ENCODE measurements at regions not wholly inside any gene's neighbourhood (a gene's known extent, or its start where the extent isn't known, plus 50 kb on each side); places are given as distances from the start of the nearest gene placed in this dataset.

DNA sequence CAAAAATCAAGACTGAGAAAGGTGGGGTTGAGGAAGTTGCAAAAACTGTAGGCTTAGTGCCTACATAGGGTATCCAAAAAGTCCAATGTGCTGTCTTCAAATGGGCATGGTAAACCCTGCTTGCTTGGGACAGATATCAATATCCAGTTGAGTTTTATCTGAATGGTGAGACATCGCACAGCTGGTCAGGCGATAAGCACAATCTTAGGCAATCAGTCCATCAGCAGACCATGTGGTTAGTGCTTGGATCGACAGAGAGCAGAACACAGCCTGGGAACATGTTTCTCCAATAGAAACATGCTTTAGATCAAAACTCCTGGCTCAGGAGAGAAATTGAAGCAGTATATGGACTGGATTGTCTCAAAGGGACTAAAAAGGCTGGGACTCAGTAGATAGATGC is 151.3 kb upstream of the IPO5 start:
- no peak for DNase-seq

DNA sequence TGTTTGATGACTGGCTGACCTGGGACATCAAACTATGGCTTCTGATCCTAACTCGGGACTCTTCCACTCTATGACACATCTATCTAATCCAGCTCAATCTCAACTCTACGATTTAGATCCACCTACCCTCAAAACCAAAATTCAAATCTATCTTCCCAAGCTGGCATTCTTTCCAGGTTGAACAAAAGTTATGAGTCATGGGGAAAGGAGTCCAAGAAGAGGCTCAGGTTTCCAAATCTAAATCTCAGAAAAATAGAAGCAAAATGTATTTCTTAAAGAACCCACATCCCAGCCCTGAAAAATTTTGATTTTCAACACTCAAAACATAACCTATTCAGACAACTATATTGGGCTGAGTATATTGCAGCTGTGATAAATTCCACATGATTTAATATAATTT is 143.9 kb upstream of the IPO5 start:
- no peak for DNase-seq

DNA sequence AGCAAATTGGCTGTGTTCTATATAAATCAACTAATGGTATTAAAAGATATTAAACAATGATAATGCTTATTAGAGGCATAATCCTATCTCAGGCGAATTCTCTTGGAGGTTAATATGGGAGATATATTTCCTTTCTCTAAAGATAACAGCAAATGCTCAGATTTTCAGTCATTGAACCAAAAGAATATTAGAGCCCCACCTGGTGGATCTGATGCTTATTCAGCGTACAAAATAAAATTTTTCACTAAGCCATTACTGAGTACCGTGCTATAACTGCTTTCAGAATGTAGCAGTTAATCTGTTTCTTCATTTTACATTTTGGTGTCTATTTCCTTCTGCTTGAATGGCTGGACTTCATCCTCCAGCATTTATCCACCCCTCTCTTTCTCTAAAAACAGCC is 143.3 kb upstream of the IPO5 start:
- DNase-seq, result peak; percentile 60

DNA sequence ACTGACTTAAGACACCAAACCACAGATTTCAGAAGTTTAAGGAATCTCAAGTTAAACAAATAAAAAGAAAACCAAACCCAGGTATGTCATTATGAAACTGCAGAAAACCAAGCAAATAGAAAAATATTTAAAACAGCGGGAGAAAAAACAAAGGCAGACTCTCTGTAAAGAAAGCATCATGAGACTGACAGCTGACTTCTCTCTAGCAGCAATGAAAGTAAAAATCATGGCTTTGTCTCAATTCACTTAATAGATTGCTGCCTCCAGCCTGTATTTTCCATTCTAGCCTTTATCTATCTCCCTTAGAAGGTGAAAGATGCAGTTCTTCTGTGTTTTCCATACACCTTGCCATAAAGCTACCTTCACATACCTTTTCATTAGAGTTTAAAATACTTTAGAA is 131.1 kb upstream of the IPO5 start:
- no peak for DNase-seq

DNA sequence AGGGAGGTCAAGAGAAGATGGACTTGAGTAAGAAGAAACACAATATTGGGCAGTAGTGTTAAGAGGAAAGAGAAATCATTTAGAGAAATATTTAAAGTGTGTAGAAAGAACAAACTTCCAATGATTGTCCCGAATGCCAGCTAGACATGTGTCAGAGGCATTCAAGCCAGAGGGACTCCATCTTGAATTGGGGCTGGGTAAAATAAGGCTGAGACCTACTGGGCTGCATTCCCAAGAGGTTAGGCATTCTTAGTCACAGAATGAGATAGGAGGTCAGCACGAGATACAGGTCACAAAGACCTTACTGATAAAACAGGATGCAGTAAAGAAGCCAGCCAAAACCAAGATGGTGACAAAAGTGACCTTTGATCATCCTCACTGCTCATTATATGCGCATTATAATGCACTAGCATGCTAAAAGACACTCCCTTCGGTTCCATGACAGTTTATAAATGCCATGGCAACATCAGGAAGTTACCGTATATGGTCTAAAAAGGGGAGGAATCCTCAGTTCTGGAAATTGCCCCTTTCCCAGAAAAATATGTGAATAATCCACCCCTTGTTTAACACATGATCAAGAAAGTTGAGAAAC is 127.0 kb upstream of the IPO5 start:
- DNase-seq, result no peak

DNA sequence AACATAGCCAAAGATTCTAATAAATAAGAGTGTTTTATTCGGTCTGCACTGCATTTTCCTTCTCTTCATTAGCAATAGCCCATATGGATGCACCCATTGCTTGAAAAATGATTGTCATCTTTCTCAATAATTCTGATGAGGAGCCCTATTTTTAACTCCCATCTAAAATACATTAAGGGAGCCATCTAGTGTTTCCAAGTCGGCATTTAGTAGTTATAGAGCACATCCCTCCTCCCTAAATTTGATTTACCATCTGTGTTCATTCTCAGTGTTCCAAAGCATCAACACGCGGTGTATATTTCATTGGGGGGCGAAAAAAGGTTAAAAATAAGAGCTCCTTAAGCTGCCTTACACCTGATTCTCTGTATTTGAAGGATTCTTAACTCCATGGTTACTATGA is 119.2 kb upstream of the IPO5 start:
- DNase-seq, result no peak

DNA sequence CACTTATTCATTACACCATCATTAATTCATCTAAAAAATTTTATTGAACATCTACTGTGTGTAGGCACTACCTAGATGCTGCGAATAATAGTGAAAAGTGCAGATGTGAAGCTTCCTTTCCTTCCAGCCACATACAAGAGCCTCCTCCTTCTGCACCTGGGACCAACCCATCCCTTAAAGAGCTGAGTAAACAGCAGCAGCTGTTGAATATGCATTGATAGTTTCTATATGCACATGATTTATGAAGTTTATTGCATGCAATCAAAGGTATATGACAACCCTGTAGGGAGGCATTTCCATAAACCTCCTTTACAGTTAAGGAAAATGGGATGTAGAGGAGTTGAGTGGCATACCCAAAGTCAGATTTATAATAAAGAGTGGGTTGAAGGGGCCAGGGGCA is 110.3 kb upstream of the IPO5 start:
- DNase-seq, result no peak

DNA sequence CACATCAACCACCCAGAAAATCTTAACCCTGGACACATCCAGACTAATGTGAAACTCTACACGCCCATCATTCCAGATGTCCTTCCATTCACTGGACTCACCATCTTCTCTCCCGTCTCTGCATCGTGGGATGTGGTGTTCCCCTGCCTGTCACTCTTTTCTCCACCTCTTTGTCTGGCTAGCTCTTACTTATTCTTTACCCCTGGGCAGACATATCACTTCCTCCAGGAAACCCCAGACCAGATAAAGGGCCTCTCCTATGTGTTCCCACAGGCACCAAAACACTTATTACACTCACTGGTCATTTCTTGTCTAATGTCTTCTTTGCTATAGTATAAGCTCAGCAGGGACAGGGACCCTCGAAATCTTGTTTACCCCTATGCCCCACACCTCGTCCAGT is 109.3 kb upstream of the IPO5 start:
- DNase-seq, result no peak

DNA sequence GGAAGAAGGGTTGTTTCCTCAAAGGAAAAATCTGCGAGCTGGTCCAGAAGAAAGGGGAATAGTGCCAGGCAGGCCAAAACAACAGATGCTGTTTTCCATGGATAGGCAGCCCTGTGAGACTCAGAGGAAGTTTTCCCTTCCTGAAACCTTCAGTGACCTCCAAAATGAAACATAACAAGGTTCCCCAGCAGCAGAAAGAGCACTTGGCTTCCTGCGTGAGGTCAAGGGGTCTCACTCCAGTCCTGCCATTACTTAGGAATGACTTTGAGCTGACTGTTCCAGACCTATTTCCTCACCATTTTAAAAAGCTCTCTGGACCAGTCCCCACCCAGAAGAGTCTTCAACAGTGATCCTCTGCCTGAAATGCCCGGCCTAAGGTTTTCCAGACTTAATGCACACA is 104.6 kb upstream of the IPO5 start:
- no peak for DNase-seq

DNA sequence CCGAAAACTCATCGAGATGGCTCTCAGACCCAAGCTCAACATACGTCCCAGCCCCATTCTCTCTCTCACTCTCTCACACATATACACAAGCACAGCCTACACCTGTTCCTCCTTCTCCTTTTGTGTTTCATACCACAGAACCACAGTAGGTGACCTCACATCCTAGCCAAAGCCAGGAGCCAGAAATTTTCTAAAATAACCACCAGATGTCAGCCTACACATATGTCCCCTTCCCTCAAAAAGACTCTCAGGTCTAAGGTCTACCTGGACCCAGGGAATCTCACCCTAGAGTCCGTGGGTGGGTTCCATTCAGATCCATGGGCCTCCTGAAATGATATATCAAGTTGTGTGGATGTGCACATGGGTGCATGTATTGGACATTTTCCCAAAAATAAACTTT is 104.2 kb upstream of the IPO5 start:
- DNase-seq, result peak; percentile 82

DNA sequence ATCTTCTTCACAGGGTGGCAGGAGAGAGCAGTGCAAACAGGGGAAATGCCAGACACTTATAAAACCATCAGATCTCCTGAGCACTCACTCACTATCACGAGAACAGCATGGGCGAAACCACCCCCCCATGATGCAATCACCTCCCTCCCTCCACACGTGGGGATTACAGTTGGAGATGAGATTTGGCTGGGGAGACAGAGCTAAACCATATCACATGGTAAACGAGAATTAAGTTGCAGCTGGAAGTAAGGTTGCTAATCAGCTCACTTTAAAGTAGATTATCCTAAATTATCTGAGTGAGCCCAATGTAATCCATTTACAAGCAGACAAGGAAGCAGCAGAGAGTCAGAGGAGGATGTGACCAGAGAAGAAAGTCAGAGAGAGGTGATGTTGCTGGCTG is 102.2 kb upstream of the IPO5 start:
- DNase-seq, result no peak

DNA sequence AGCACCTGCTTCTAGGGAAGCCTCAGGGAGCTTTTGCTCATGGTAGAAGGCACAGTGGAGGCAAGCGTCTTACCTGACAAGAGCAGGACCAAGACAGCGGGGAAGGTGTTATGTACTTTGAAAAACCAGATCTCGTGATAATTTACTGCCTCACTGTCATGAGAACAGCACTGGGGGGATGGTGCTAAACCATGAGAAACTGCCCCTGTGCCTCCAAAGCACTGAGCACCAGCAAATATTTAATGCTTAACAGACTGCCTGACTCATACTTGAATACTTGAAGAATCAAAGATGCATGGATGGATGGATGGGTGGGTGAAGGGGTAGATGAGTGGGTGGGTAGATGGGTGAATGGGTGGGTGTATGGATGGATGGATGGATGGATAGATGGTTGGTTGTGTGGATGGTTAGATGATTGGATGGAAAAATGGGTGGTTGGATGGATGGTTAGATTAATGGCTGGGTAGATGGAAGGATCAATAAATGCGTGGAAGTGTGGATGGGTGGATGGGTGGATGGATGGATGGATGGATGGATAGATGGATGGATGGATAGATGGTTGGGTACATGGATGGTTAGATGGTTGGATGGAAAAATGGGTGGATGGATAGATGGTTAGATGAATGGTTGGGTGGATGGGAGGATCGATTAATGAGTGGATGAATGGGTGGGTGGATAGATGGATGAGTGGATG is 101.1 kb upstream of the IPO5 start:
- DNase-seq, result no peak

DNA sequence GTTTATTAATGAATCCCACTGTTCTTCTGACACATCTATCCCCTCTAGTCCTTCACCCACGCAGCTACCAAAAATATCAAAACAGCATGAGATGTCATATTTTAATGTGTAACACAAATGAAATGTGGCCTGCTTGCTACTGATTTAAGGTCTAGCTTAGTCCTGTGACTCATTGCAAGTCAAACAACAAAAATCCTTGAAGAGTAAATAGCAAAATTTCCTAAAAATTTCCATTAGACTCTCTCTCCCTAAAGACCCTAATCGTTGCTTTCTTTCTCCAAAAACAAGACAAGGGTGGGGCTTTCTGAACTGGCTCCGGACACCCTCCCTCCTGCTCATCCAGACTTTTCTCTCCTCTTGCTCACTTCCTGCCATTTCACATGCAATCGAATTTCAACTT is 99.9 kb upstream of the IPO5 start:
- no peak for DNase-seq

DNA sequence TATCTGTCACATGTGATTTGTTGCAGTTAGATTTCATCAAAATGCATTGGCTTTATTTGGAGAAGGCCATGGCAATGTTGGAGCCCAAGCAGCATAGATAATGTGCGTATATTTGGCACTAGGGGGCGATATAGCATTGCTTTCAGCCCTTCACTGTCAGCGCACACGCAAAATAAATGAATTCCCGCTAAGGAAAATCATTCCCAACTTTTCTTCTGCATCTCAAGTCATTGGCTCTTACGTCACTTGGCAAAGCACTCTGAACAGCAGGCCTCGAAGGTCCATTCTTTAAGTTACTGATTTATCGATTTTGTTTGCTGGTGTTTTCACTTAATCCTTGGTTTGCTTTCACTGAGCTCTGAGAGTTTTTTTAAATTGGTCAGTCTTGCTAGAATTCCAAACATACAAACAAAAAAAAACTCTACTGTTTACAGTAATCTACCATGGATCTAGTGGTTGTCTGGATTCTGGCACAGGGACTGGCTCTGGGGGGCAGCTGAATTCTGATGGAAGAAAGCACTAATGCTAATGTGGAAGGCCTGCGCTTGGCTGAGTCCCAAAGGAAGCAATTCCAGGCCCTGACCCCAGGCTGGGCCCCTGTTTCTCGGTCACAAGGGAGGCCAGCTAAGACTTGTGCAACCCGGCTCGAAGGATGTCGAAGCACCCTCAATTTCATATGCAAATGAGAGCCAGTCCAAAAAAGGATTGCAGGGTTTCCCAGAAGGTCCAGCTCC is 97.7 kb upstream of the IPO5 start:
- peak; percentile 99 for DNase-seq

DNA sequence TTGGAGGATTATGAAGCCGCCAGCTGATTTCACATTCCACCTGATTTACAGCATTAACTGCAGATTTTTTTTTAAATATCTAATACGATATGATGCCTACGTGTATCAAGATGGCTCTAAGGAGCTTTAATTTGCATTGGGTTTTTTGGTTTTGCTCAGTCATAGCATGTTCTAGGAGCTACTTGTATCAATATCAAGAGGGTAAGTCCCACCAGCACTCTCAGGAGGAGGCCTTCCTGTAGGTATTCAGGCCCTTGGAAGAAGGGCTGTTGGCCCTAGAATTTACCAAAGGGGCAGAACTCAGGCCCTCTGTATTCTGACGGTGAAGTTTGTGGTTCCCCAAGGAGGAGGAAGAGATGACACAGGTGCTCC is 97.2 kb upstream of the IPO5 start:
- no peak for DNase-seq

DNA sequence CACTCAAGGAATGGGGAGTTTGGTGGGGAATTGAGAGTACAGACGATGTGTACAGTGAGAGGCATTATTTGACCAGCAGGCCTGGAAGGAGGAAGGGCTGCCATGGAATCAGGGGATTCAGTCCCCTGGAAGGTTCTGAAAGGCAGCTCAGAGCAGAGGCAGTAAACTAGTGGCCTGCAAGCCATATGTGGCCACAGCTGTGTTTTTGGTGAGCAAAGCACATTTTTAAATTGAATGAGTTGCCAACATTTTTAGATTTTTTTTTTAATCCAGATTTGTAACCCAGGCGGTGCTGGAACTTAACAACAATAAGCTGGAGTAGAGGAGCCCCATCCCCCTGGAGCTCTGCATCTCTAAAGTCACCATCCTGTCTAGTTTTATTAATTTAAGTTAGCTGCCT is 95.3 kb upstream of the IPO5 start:
- no peak for DNase-seq

DNA sequence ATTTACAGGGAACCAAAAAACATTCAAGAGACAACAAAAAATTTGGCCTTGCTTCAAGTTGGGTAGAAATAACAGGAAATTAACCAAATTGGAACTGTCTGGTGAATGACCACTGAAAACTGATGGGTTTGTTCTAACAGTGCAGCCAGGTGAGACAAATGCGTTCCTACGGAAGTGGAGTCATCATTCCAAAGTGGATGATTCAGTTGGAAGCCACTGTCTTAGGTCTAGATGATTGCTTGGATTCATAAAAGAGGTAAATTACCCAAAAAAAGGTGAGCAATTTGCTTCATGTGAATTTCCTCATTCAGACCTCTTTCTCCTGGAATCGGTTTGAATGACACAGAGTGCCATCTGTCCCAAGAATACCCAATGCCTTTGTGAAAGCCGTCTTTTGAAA is 87.1 kb upstream of the IPO5 start:
- DNase-seq, result no peak

DNA sequence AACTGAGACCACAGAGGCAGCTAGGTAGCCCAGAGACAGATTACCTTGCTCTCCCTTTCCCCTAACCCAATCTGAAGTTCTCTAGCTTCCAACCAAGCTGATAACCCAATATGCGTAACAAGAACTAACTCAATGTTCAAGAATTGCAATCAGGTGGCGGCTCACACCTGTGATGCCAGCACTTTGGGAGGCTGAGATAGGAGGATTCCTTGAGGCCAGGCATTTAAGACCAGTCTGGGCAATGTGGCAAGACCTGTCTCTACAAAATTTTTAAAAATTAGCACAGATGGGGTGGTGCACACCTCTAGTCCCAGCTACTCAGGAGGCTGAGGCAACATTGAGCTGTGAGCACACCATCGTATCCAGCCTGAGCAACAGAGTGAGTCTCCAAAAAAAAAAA is 86.7 kb upstream of the IPO5 start:
- DNase-seq, result no peak

DNA sequence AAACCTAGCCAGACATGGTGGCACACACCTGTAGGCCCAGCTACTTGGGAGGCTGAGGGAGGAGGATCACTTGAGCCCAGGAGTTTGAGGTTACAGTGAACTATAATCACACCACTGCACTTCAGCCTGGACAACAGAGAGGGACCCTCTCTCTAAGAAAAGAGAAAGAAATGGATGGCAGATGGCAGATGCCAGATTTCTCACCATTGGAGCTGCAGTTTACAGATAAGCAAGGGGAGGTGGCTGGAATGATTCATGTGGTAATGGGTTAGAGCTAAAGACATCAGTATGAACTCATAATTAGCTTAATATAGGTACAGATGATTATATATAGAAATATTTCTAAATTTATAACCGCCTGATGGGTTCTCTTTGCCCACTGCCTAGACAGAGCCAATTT is 80.1 kb upstream of the IPO5 start:
- no peak for DNase-seq

DNA sequence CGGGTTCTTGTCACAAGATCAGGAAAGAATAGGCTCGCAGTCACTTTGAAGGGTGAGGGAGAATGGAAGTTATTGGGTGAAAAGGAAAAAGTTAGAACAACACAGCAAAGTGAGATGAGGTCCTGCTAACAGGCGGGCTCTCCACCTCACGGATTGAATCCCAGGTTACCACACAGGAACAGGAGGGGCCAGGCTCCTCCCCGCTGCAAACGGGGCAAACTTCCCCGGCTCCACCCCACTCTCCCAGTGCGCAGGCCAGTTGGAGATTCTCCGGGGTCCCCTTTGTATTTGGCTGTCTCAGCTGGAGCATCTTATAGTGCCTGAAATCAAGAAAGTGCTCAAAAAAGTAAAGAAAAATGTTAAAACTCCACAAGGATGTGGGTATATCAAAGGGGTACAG is 78.3 kb upstream of the IPO5 start:
- no peak for DNase-seq

DNA sequence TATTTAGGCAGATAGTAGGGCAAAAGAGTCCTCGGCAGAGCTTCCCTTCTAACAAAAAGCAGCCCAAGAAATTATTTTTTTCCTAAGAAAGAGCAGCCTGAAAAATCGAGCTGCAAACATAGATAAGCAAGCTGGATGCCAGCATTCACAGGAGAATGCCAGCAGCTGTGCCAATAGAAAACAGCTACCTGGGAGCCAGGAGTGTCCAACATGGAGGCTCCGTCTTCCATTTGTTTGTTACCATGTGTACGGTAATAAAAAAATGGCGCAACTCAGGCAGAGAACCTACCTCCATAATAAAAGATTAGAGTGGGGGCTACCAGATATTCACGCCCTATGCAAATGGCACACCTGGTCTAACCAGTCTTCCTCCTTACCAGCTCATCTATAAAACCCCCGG is 77.6 kb upstream of the IPO5 start:
- DNase-seq, result no peak

DNA sequence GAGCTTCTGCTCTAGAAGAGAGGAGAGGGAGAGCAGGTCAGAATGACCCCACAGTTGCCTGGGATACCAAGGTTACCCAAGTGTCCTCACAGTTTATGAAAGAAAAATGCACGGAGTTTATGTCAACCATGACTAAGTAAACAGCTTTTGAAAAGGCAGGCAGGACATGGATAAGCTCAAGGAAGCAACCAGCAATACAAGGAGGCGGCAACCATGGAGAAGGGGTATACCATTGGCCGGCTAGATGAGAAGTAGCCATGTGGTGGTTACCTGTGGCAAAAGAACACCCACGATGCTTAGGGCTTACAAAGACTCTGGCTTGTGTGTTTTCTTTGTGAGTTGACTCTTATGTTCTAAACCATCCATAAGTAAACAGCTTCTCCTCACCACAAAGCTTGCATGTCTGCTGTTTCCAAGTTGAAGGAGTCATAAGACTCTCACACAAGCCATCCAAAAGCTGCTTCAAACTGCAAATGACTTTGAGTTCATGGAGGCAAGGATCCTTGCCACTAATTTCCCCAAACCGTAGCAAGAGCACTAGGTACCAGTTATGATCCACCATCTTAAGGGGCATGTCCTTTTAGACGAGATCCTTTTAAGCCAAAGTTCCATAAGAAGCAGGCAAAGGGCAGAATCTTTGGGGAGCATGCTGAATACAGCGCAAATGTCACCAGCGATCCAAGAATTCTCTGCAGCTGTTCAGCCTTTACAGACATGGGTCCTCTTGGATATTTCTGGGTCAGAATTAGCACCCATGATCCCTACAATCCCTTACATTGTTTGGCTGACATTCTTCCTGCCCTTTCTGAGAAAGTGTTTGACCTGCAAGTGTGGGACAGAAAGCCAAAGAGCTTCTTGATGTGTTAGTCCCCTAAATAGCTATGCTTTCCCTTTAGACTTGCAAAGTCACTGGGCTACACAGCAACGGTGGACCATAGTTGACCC is 74.8 kb upstream of the IPO5 start:
- DNase-seq, result peak; percentile 100

DNA sequence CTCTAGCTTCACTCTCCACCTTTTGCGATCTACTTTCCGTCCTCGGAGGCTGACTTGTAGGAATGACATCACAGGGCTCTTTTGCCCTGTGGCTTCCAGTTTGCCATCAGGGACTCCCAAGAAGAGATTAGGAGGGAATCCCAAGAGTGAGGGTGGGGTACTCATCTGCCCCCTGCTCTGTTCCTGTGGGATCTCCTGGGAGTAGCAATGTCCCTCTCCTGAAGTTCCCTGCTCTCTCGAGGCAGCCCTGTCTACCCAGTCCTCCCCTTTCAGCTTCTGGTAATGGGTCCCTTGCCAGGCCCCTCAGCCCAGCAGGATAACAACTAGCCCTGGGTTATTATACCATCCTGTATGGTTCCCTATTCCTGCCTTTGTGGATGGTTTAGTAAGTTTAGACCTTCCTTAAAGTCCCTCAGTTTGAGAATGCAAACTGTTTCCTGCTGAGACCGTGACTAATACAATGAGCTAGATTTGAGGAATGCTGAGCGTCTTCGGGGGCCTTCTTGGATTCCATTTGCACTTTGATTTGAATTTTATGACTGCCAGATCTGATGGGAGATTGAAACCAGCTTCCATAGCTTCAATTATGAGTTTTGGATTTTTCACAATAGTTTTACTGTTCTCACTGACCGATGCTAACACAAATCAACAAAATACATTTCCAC is 73.7 kb upstream of the IPO5 start:
- peak; percentile 44 for DNase-seq

Data from DMS79 treated with DMSO at 0.1 percent for 48 hours (cell line).